Loucy (cell line): ENCODE measurements at regions not wholly inside any gene's neighbourhood (a gene's known extent, or its start where the extent isn't known, plus 50 kb on each side); places are given as distances from the start of the nearest gene placed in this dataset.

ENCODE experiments used
- H2AFZ ChIP-seq: fragments of 200-600 bp; sonication (generic); 2 replicates; pipeline ENCODE4 v1.6.0; 2016; ENCODE audit warnings: antibody characterized with exemption, mild to moderate bottlenecking, low read length, moderate library complexity
- H3F3A ChIP-seq: fragments of 200-600 bp; 2 replicates; pipeline ENCODE4 v1.6.0; 2016; ENCODE audit warnings: antibody characterized with exemption, low read depth, mild to moderate bottlenecking
- H3K27me3 ChIP-seq: fragments of 200-600 bp; sonication (generic); 2 replicates; pipeline ENCODE4 v1.6.1; 2014; ENCODE audit warnings: low read length, mild to moderate bottlenecking; ENCODE audit not compliant: insufficient read depth, poor library complexity, severe bottlenecking
- H3K36me3 ChIP-seq: fragments of 200-600 bp; sonication (generic); 2 replicates; pipeline ENCODE4 v1.6.1; 2016; ENCODE audit warnings: low read length; ENCODE audit not compliant: insufficient read depth
- H3K4me1 ChIP-seq: fragments of 200-600 bp; sonication (generic); 2 replicates; pipeline ENCODE4 v1.5.1; 2014; ENCODE audit warnings: low read length, mild to moderate bottlenecking; ENCODE audit not compliant: insufficient read depth, poor library complexity, severe bottlenecking
- H3K4me2 ChIP-seq: fragments of 200-600 bp; sonication (generic); 2 replicates; pipeline ENCODE4 v1.6.0; 2014; ENCODE audit warnings: antibody characterized with exemption, low read length, low read depth, mild to moderate bottlenecking; ENCODE audit not compliant: poor library complexity, severe bottlenecking
- H3K4me3 ChIP-seq: fragments of 200-600 bp; sonication (generic); 2 replicates; pipeline ENCODE4 v1.5.1; 2014; ENCODE audit warnings: low read length, mild to moderate bottlenecking, mixed read lengths; ENCODE audit not compliant: poor library complexity, severe bottlenecking
- H3K79me2 ChIP-seq: fragments of 200-600 bp; sonication (generic); 2 replicates; pipeline ENCODE4 v1.6.1; 2014; ENCODE audit warnings: low read length; ENCODE audit not compliant: insufficient read depth
- H3K9ac ChIP-seq: fragments of 200-600 bp; sonication (generic); 2 replicates; pipeline ENCODE4 v1.6.0; 2014; ENCODE audit warnings: mild to moderate bottlenecking, low read depth, low read length, moderate library complexity; ENCODE audit not compliant: poor library complexity, severe bottlenecking
- H3K9me2 ChIP-seq: fragments of 200-600 bp; sonication (generic); replicated peaks from 2 replicates; pipeline ENCODE4 v1.6.1; 2016; ENCODE audit warnings: low read depth, low read length, mixed read lengths
- H3K9me3 ChIP-seq: fragments of 200-600 bp; sonication (generic); 2 replicates; pipeline ENCODE4 v1.6.1; 2014; ENCODE audit warnings: mild to moderate bottlenecking, antibody characterized with exemption, low read length, low read depth; ENCODE audit not compliant: insufficient read depth
- H4K20me1 ChIP-seq: fragments of 200-600 bp; sonication (generic); 2 replicates; pipeline ENCODE4 v1.6.0; 2014; ENCODE audit warnings: antibody characterized with exemption, low read length, mild to moderate bottlenecking; ENCODE audit not compliant: insufficient read depth, poor library complexity, severe bottlenecking
- CTCF ChIP-seq: fragments of 200-600 bp; sonication (generic); conservative IDR thresholded peaks from 2 replicates; pipeline ENCODE4 v1.5.1; 2014; ENCODE audit warnings: mild to moderate bottlenecking, antibody characterized with exemption, low read length
- EZH2phosphoT487 ChIP-seq: fragments of 200-600 bp; IDR thresholded peaks from 2 replicates; pipeline ENCODE4 v1.6.1; 2018; ENCODE audit warnings: antibody characterized with exemption, mild to moderate bottlenecking, moderate library complexity, borderline replicate concordance

GRCh38 chr10:10519674-10520073 lies 498.0 kb upstream of the CELF2 start:
- Histone ChIP-seq H3K36me3 (no peaks in the 10 kb centered on the region), H3K9me2 (no peaks in the 10 kb centered on the region), H3K9ac (no peak overlapping the region), H3K79me2 (no peaks in the 10 kb centered on the region), H2AFZ (no peak overlapping the region), H3F3A (no peaks in the 10 kb centered on the region), H3K9me3 (no peaks in the 10 kb centered on the region), H3K27me3 (no peaks in the 10 kb centered on the region), H3K4me2 (no peak overlapping the region), H4K20me1 (no peaks in the 10 kb centered on the region), H3K4me3 (no peak overlapping the region), H3K4me1 (no peaks in the 10 kb centered on the region)
- no peak for TF ChIP-seq CTCF
- no peak for TF ChIP-seq EZH2phosphoT487

DNA sequence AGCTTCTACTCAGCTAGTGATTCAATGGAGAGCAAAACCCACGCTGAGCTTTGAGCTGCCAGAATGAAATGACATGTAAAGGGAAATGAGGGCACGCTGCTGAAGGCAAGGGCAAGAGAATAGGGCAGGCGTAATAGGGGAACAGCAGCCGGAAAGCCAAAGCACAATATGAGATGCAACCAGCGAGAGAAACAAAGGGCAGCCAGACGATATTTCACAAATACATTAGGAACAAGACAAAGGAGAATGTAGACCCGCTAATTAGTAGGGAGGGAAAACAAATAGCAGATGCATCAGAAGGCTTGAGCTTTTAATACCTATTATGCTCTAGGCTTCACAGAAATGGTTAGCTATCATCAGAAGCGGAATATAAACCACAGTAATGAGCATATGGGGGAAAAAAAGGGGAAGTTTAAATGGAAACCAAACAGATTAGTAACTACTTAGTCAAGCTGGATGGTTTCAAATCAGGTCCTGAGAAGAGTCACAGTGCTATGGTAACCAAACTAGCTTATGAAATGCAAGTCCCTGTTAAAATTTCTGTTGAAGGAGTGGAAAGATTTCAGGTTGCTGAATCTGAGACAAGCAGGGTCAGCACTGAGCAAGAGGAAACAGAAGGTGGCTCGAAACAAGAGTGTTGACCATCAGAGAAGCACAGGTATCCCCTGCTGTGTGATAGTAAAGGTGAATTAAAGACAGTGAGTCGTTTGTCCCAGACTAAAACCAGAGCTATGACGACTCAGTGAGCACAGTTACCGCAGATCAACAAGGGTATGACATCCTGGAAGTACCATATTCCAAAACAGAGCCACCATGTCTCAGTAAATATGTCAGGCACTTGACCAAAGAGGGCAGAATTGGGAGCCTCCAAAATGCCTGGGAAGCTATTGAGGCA lies 496.9 kb upstream of the CELF2 start:
- Histone ChIP-seq H3K27me3 (no peaks in the 10 kb centered on the region), H3K9me2 (no peaks in the 10 kb centered on the region), H3K9ac (no peak overlapping the region), H3F3A (no peaks in the 10 kb centered on the region), H2AFZ (no peak overlapping the region), H3K36me3 (no peaks in the 10 kb centered on the region), H3K4me1 (no peaks in the 10 kb centered on the region), H3K4me3 (no peak overlapping the region), H3K9me3 (no peaks in the 10 kb centered on the region), H3K79me2 (no peaks in the 10 kb centered on the region), H4K20me1 (no peaks in the 10 kb centered on the region), H3K4me2 (no peak overlapping the region)
- TF ChIP-seq CTCF (no peak), EZH2phosphoT487 (no peak)

GRCh38 chr10:10526846-10527245 lies 490.8 kb upstream of the CELF2 start:
- Histone ChIP-seq H4K20me1 (no peaks in the 10 kb centered on the region), H3K4me2 (no peak overlapping the region), H3K4me3 (no peak overlapping the region), H3K9me3 (no peaks in the 10 kb centered on the region), H2AFZ (no peak overlapping the region), H3K9me2 (no peaks in the 10 kb centered on the region), H3K4me1 (no peaks in the 10 kb centered on the region), H3K27me3 (no peaks in the 10 kb centered on the region), H3K79me2 (no peaks in the 10 kb centered on the region), H3F3A (no peaks in the 10 kb centered on the region), H3K36me3 (no peaks in the 10 kb centered on the region), H3K9ac (no peak overlapping the region)
- no peak for TF ChIP-seq EZH2phosphoT487
- TF ChIP-seq CTCF, result no peak
